HEK293 (cell line): ENCODE measurements at regions not wholly inside any gene's neighbourhood (a gene's known extent, or its start where the extent isn't known, plus 50 kb on each side); places are given as distances from the start of the nearest gene placed in this dataset.

Source experiments
- CTCF ChIA-PET: fragments of 350-600 bp; formaldehyde crosslinking; extraction: SDS; loops from one replicate; lab custom pipeline; 2021; ENCODE audit warnings: antibody characterized with exemption; lab: Yijun Ruan, JAX
- POLR2A ChIA-PET: fragments of 300-600 bp; formaldehyde crosslinking; extraction: SDS; loops from one replicate; lab custom pipeline; 2020; ENCODE audit warnings: antibody characterized with exemption, inconsistent platforms; lab: Yijun Ruan, JAX
- H3K27ac ChIP-seq: fragments of 200-500 bp; sonication (Bioruptor generic); 2 replicates; pipeline ENCODE4 v1.5.1; 2014; ENCODE audit warnings: low read depth, low read length, control low read depth, inconsistent platforms; ENCODE audit errors: extremely low read depth
- H3K36me3 ChIP-seq, 2 experiments: fragments of 200-500 bp in 1 of 2; sonication (Bioruptor generic) in 1 of 2; 1 replicate in 1 of 2; 2 replicates in 1 of 2; pipeline ENCODE4 v1.5.1; 2014 to 2017; ENCODE audit warnings: inconsistent platforms in 2 of 2, low read length in 2 of 2; ENCODE audit not compliant: control insufficient read depth in 2 of 2, insufficient read depth in 1 of 2
- H3K4me1 ChIP-seq: fragments of 200-500 bp; sonication (Bioruptor generic); 2 replicates; pipeline ENCODE4 v1.5.1; 2014; ENCODE audit warnings: mild to moderate bottlenecking, low read length, inconsistent platforms; ENCODE audit not compliant: control insufficient read depth, insufficient read depth
- H3K4me3 ChIP-seq: 2 replicates; pipeline ENCODE4 v1.5.1; 2011; ENCODE audit warnings: low read depth, mild to moderate bottlenecking, control low read depth, low read length, moderate library complexity
- H3K9me3 ChIP-seq: fragments of 200-500 bp; sonication (Bioruptor generic); 2 replicates; pipeline ENCODE4 v1.5.1; 2014; ENCODE audit warnings: low read depth, low read length, inconsistent platforms; ENCODE audit not compliant: control insufficient read depth, insufficient read depth
- HIC1 ChIP-seq: fragments of 450-650 bp; formaldehyde crosslinking; IDR thresholded peaks from 2 replicates; pipeline ENCODE4 v1.5.1; 2016; ENCODE audit warnings: missing biosample characterization, missing genetic modification characterization
- IKZF3 ChIP-seq: fragments of 450-650 bp; IDR thresholded peaks from 2 replicates; pipeline ENCODE4 v1.5.0; 2018; ENCODE audit warnings: missing biosample characterization, mild to moderate bottlenecking, missing genetic modification characterization, moderate library complexity
- KLF16 ChIP-seq: fragments of 450-650 bp; formaldehyde crosslinking; IDR thresholded peaks from 2 replicates; pipeline ENCODE4 v1.5.1; 2017; ENCODE audit warnings: missing biosample characterization, missing genetic modification characterization
- PRDM1 ChIP-seq: fragments of 450-650 bp; formaldehyde crosslinking; IDR thresholded peaks from 2 replicates; pipeline ENCODE4; 2016; ENCODE audit warnings: missing biosample characterization, missing genetic modification characterization
- REPIN1 ChIP-seq: fragments of 450-650 bp; formaldehyde crosslinking; IDR thresholded peaks from 2 replicates; pipeline ENCODE4 v1.5.1; 2017; ENCODE audit warnings: missing biosample characterization, missing genetic modification characterization, low read depth
- SP7 ChIP-seq: fragments of 450-650 bp; formaldehyde crosslinking; IDR thresholded peaks from 2 replicates; pipeline ENCODE4 v1.5.1; 2016; ENCODE audit warnings: missing biosample characterization, missing genetic modification characterization
- ZBTB26 ChIP-seq: fragments of 450-650 bp; formaldehyde crosslinking; optimal IDR thresholded peaks from 2 replicates; pipeline ENCODE3; 2016; ENCODE audit warnings: missing biosample characterization, mild to moderate bottlenecking, missing genetic modification characterization
- ZNF140 ChIP-seq: fragments of 450-650 bp; formaldehyde crosslinking; IDR thresholded peaks from 2 replicates; pipeline ENCODE4 v1.5.1; 2016; ENCODE audit warnings: missing biosample characterization, missing genetic modification characterization
- ZNF16 ChIP-seq: fragments of 450-650 bp; formaldehyde crosslinking; IDR thresholded peaks from 2 replicates; pipeline ENCODE4 v1.5.1; 2016; ENCODE audit warnings: low read depth, missing biosample characterization, missing genetic modification characterization
- ZNF214 ChIP-seq: fragments of 450-650 bp; formaldehyde crosslinking; IDR thresholded peaks from 2 replicates; pipeline ENCODE4 v1.5.1; 2017; ENCODE audit warnings: missing biosample characterization, mild to moderate bottlenecking, missing genetic modification characterization, borderline replicate concordance
- ZNF335 ChIP-seq: fragments of 450-650 bp; formaldehyde crosslinking; conservative IDR thresholded peaks from 2 replicates; pipeline ENCODE4 v1.5.1; 2016; ENCODE audit warnings: missing biosample characterization, missing genetic modification characterization
- ZNF394 ChIP-seq: fragments of 450-650 bp; formaldehyde crosslinking; IDR thresholded peaks from 2 replicates; pipeline ENCODE4 v1.5.1; 2016; ENCODE audit warnings: missing biosample characterization, missing genetic modification characterization, mild to moderate bottlenecking, moderate library complexity, borderline replicate concordance
- ZNF426 ChIP-seq: fragments of 450-650 bp; formaldehyde crosslinking; IDR thresholded peaks from 2 replicates; pipeline ENCODE4 v1.5.1; 2017; ENCODE audit warnings: missing biosample characterization, missing genetic modification characterization, mild to moderate bottlenecking, inconsistent platforms, moderate library complexity
- ZNF48 ChIP-seq: fragments of 450-650 bp; formaldehyde crosslinking; IDR thresholded peaks from 2 replicates; pipeline ENCODE4 v1.5.1; 2016; ENCODE audit warnings: missing biosample characterization, missing genetic modification characterization
- ZNF501 ChIP-seq: fragments of 450-650 bp; formaldehyde crosslinking; IDR thresholded peaks from 2 replicates; pipeline ENCODE4 v1.5.1; 2016; ENCODE audit warnings: missing biosample characterization, missing genetic modification characterization
- ZNF560 ChIP-seq: fragments of 450-650 bp; formaldehyde crosslinking; IDR thresholded peaks from 2 replicates; pipeline ENCODE4 v1.5.1; 2017; ENCODE audit warnings: missing biosample characterization, missing genetic modification characterization, borderline replicate concordance
- ZNF580 ChIP-seq: fragments of 450-650 bp; formaldehyde crosslinking; IDR thresholded peaks from 2 replicates; pipeline ENCODE4 v1.5.1; 2016; ENCODE audit warnings: missing biosample characterization, missing genetic modification characterization
- TF ChIP-seq, protein P1 (sequence below): fragments of 450-650 bp; formaldehyde crosslinking; IDR thresholded peaks from 2 replicates; pipeline ENCODE4 v1.5.1; 2016; ENCODE audit warnings: missing biosample characterization, missing genetic modification characterization
- TF ChIP-seq, protein P2 (sequence below): fragments of 450-650 bp; formaldehyde crosslinking; IDR thresholded peaks from 2 replicates; pipeline ENCODE4 v1.5.1; 2016; ENCODE audit warnings: missing biosample characterization, missing genetic modification characterization, low read depth
- TF ChIP-seq, protein P3 (sequence below): fragments of 450-650 bp; formaldehyde crosslinking; IDR thresholded peaks from 2 replicates; pipeline ENCODE4 v1.5.1; 2016; ENCODE audit warnings: missing biosample characterization, missing genetic modification characterization

- ChIA-PET POLR2A (no interaction called here), CTCF (no interaction called here)
- Histone ChIP-seq H3K36me3 (no peaks in the 10 kb centered on the region), H3K4me3 (no peak overlapping the region), H3K4me1 (no peaks in the 10 kb centered on the region), H3K27ac (no peak overlapping the region), H3K9me3 (no peaks in the 10 kb centered on the region)
- TF ChIP-seq, protein P1, sequence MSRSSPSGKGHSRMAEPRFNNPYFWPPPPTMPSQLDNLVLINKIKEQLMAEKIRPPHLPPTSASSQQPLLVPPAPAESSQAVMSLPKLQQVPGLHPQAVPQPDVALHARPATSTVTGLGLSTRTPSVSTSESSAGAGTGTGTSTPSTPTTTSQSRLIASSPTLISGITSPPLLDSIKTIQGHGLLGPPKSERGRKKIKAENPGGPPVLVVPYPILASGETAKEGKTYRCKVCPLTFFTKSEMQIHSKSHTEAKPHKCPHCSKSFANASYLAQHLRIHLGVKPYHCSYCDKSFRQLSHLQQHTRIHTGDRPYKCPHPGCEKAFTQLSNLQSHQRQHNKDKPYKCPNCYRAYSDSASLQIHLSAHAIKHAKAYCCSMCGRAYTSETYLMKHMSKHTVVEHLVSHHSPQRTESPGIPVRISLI, result no peak
- TF ChIP-seq, protein P2, sequence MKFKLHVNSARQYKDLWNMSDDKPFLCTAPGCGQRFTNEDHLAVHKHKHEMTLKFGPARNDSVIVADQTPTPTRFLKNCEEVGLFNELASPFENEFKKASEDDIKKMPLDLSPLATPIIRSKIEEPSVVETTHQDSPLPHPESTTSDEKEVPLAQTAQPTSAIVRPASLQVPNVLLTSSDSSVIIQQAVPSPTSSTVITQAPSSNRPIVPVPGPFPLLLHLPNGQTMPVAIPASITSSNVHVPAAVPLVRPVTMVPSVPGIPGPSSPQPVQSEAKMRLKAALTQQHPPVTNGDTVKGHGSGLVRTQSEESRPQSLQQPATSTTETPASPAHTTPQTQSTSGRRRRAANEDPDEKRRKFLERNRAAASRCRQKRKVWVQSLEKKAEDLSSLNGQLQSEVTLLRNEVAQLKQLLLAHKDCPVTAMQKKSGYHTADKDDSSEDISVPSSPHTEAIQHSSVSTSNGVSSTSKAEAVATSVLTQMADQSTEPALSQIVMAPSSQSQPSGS (tag by site-specific recombination), result no peak
- TF ChIP-seq, protein P3, sequence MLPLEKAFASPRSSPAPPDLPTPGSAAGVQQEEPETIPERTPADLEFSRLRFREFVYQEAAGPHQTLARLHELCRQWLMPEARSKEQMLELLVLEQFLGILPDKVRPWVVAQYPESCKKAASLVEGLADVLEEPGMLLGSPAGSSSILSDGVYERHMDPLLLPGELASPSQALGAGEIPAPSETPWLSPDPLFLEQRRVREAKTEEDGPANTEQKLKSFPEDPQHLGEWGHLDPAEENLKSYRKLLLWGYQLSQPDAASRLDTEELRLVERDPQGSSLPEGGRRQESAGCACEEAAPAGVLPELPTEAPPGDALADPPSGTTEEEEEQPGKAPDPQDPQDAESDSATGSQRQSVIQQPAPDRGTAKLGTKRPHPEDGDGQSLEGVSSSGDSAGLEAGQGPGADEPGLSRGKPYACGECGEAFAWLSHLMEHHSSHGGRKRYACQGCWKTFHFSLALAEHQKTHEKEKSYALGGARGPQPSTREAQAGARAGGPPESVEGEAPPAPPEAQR (tag by site-specific recombination), result no peak
- TF ChIP-seq KLF16, result no peak
- no peak for TF ChIP-seq ZNF16 (tag by site-specific recombination)
- no peak for TF ChIP-seq ZNF501 (tag by site-specific recombination)
These were observed 238.4 kb downstream of the CMPK2 start for GRCh38 chr2:6627316-6627715.

DNA sequence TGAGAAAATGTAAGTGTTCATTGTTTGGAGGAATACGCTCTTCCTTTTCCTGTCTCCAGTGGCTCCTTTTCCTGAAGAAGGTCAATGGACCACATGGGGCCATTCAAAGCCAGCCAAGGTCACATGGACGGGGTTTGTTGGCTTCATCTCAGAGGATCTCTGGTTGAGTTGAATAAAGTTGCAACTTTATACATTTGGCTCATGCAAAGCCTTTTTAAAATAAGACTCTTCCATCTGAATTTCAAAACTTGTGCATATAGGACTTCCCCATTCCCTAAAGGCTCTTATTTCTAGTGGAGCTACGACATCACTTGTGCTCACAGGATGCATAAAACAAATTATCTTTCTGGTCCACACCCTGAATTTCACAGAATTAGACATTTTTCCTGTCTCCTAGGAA is 235.5 kb downstream of the CMPK2 start:
- no peaks in the 10 kb centered on the region for H3K4me1 ChIP-seq
- POLR2A ChIA-PET, result no interaction called here
- TF ChIP-seq ZNF335 (tag by site-specific recombination) (no peak), ZBTB26 (no peak), ZNF426 (tag by site-specific recombination) (no peak), IKZF3 (tag by site-specific recombination) (no peak), ZNF140 (tag by site-specific recombination) (no peak), ZNF580 (tag by site-specific recombination) (no peak)
- TF ChIP-seq, all 188 proteins: peak for 0

DNA sequence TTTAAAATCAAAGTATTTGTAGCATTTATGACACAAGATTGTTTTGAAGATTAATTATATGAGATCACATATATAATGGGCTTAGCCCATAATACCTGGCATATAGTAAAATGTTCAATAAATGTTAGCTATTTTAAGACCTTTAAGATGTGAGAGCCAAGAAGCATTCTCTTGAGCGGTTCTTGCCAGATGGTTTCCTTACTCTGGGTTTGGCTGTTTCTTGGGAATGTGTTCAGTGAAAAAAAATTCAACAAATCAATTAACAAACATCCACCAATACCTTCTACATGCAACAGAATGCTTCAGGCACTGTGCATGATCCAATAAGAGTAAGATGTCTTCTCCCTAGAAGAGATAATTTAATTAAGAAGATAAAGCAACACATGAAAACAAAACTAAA is 230.4 kb downstream of the CMPK2 start:
- TF ChIP-seq ZNF394 (tag by site-specific recombination) (no peak), ZNF560 (no peak), HIC1 (tag by site-specific recombination) (no peak), SP7 (tag by site-specific recombination) (no peak), ZNF214 (tag by site-specific recombination) (no peak), ZNF48 (tag by site-specific recombination) (no peak), PRDM1 (tag by site-specific recombination) (no peak), REPIN1 (tag by site-specific recombination) (no peak), ZNF140 (tag by site-specific recombination) (no peak)
- Histone ChIP-seq H3K27ac (no peak overlapping the region), H3K4me1 (no peaks in the 10 kb centered on the region), H3K4me3 (no peak overlapping the region), H3K9me3 (no peaks in the 10 kb centered on the region), H3K36me3 (no peaks in the 10 kb centered on the region)
- POLR2A ChIA-PET, result no interaction called here
- CTCF ChIA-PET, result no interaction called here

More for the DNA sequence above, 235.5 kb downstream of the CMPK2 start:
- Histone ChIP-seq H3K9me3 (no peaks in the 10 kb centered on the region), H3K4me3 (no peak overlapping the region), H3K27ac (no peak overlapping the region), H3K36me3 (no peaks in the 10 kb centered on the region)
- CTCF ChIA-PET, result no interaction called here
